C4-2B (cell line): ENCODE measurements at regions not wholly inside any gene's neighbourhood (a gene's known extent, or its start where the extent isn't known, plus 50 kb on each side); places are given as distances from the start of the nearest gene placed in this dataset.

Experiments used
- H3K27ac ChIP-seq: fragments of 450-650 bp; 2 replicates; pipeline ENCODE4 v1.5.1; 2017
- ZFX ChIP-seq: fragments of 450-650 bp; IDR thresholded peaks from 2 replicates; pipeline ENCODE4 v1.6.1; 2017
- TF ChIP-seq, protein P1 (sequence below): fragments of 450-650 bp; conservative IDR thresholded peaks from 2 replicates; pipeline ENCODE4 v1.5.1; 2017; ENCODE audit warnings: mild to moderate bottlenecking

GRCh38 chr1:208909011-208909984 is 665.1 kb upstream of the PLXNA2 start:
- no peak overlapping the region for H3K27ac ChIP-seq
- TF ChIP-seq, protein P1, sequence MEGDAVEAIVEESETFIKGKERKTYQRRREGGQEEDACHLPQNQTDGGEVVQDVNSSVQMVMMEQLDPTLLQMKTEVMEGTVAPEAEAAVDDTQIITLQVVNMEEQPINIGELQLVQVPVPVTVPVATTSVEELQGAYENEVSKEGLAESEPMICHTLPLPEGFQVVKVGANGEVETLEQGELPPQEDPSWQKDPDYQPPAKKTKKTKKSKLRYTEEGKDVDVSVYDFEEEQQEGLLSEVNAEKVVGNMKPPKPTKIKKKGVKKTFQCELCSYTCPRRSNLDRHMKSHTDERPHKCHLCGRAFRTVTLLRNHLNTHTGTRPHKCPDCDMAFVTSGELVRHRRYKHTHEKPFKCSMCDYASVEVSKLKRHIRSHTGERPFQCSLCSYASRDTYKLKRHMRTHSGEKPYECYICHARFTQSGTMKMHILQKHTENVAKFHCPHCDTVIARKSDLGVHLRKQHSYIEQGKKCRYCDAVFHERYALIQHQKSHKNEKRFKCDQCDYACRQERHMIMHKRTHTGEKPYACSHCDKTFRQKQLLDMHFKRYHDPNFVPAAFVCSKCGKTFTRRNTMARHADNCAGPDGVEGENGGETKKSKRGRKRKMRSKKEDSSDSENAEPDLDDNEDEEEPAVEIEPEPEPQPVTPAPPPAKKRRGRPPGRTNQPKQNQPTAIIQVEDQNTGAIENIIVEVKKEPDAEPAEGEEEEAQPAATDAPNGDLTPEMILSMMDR, result no peak
- no peak for TF ChIP-seq ZFX

GRCh38 chr1:208910161-208910560 is 666.0 kb upstream of the PLXNA2 start:
- TF ChIP-seq, protein P1, result no peak
- no peak for TF ChIP-seq ZFX
- no peak overlapping the region for H3K27ac ChIP-seq

DNA sequence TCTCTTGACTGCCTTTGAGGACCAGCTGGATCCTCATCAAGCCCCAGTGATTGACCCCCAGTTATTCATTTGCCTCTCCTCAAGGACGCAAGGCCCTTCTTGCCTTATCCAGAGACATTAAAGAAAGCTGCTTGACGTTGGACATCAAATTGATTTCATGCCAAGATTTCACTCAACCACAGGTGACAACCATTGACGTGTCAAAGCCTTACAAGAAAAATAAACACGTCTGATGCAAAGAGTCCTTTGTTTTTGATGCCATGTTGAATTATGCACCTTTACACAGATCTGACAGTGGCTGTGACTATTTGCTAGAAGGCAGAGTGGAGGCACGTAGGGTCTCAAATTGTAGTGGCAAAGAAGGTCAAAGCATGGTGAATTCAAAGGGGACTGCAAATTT is 666.2 kb upstream of the CAMK1G start:
- H3K27ac ChIP-seq, result no peak overlapping the region
- TF ChIP-seq ZFX, result no peak
- TF ChIP-seq, protein P1, result no peak

- TF ChIP-seq, protein P1, result no peak
- TF ChIP-seq ZFX, result no peak
- H3K27ac ChIP-seq, result no peak overlapping the region
These were observed 665.8 kb upstream of the CAMK1G start for GRCh38 chr1:208917723-208918122.

DNA sequence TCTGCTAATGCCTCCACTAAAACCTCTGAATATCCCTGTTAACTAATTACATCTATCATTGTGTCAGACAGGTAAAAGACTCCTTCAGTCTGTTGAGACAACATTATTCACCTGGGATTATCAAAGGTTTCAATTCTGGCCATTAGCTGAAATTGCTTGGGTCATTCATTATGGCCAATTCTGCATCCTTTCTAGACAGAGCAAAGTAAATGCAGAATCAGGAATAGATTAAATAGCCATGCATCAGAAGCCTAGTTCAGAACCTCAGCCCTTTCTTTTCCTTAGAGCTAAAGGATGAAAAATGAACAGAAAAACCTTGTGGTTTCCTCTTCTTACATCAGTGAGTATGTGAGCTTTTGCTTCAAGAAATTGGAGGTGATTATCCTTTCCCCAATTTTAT is 665.4 kb upstream of the CAMK1G start:
- TF ChIP-seq ZFX, result no peak
- TF ChIP-seq, protein P1, result no peak
- no peak overlapping the region for H3K27ac ChIP-seq

DNA sequence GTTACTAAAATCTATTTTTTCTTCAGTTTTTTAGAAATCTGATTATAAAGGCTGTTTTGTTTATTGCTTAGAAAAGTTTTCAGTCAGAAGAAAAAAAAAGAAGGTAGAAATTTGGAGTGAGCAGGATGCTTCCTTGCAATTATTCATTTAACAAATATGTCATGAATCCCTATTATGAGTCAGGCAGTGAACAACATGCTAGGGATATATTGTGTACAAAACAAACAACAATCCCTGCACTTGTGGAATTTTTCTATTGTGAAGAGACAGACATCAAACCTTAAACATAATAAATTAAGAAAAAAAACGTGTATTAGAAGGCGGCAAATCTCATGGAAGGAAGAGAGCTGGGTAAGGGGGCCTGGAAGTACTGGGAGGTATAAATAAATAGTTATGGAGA is 664.1 kb upstream of the CAMK1G start:
- TF ChIP-seq, protein P1, result no peak
- TF ChIP-seq ZFX, result no peak
- no peak overlapping the region for H3K27ac ChIP-seq

DNA sequence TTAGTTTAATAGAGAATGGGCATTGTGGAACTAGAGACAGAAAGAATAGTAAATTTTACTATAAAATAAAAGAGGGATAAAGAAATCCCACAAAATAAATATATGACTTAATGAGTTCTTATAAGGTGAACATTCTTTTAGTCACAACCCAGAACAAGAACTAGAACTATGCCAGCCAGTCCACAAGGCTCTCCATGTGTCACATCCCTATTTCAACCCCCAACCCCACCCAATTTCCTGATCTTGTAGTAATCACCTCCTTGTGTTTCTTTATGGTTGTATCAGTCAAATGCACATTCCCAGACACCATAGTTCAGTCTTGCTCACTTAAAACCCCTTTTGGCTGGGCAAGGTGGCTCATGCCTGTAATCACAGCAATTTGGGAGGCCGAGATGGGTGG is 662.3 kb upstream of the CAMK1G start:
- H3K27ac ChIP-seq, result no peak overlapping the region
- TF ChIP-seq, protein P1, result no peak
- TF ChIP-seq ZFX, result no peak
